Lung (tissue), 11 donors: ENCODE measurements at regions not wholly inside any gene's neighbourhood (a gene's known extent, or its start where the extent isn't known, plus 50 kb on each side); places are given as distances from the start of the nearest gene placed in this dataset.
A peak's percentile ranks its signal among the peaks of the same experiment; 100 is the strongest.

ENCODE experiments used
- ATAC-seq: fragments of 200-7000 bp; cut with Tn5 transposase; one replicate; pipeline ENCODE4 v1.9.1; 2020; ENCODE audit warnings: moderate number of reproducible peaks; ENCODE audit not compliant: insufficient read depth, low FRiP score
- DNase-seq, 3 donors: peaks; one replicate each; pipeline ENCODE4 v3.0.0-alpha.2; 2013 to 2017
- H3K27ac ChIP-seq, 2 donors: one replicate each; pipeline ENCODE4 v1.5.1; 2013; ENCODE audit warnings: mild to moderate bottlenecking in 2 of 2, moderate library complexity in 2 of 2, control low read depth in 1 of 2, inconsistent platforms in 1 of 2, low read depth in 1 of 2, low read length in 1 of 2
- H3K27me3 ChIP-seq, 3 donors: one replicate each; pipeline ENCODE4 v1.5.1; 2013; ENCODE audit warnings: low read length in 2 of 3; ENCODE audit not compliant: control insufficient read depth in 3 of 3, insufficient read depth in 3 of 3
- H3K36me3 ChIP-seq, 4 donors: one replicate each; pipeline ENCODE4 v1.5.1; 2013; ENCODE audit warnings: low read length in 4 of 4, mild to moderate bottlenecking in 1 of 4, moderate library complexity in 1 of 4; ENCODE audit not compliant: control insufficient read depth in 4 of 4, insufficient read depth in 4 of 4
- H3K4me1 ChIP-seq, 5 donors: one replicate each; pipeline ENCODE4 v1.5.1; 2013; ENCODE audit warnings: low read length in 5 of 5, mild to moderate bottlenecking in 2 of 5, moderate library complexity in 1 of 5; ENCODE audit not compliant: control insufficient read depth in 5 of 5, insufficient read depth in 5 of 5
- H3K4me3 ChIP-seq: one replicate; pipeline ENCODE4 v1.5.1; 2013; ENCODE audit warnings: mild to moderate bottlenecking, control low read depth, moderate library complexity
- H3K9ac ChIP-seq, 2 donors: one replicate each; pipeline ENCODE4 v1.5.1; 2013; ENCODE audit warnings: low read length in 2 of 2, control low read depth in 1 of 2; ENCODE audit not compliant: insufficient read depth in 1 of 2
- H3K9me3 ChIP-seq, 4 donors: one replicate each; pipeline ENCODE4 v1.5.1; 2013; ENCODE audit warnings: low read length in 3 of 4, mild to moderate bottlenecking in 1 of 4, moderate library complexity in 1 of 4; ENCODE audit not compliant: control insufficient read depth in 4 of 4, insufficient read depth in 3 of 4
- CTCF ChIP-seq: IDR thresholded peaks from 2 replicates; pipeline ENCODE4 v1.5.1; 2012; ENCODE audit warnings: mild to moderate bottlenecking; ENCODE audit errors: control extremely low read depth, extremely low read depth
- WGBS, 2 donors: extraction: QIAGEN DNeasy Blood & Tissue Kit; methylation state at CpG; one replicate each; pipeline ENCODE4 v1.1.7; 2013; 5-methylcytosine and 5-hydroxymethylcytosine counted together
- donor health status: control.
- donor health status: control.
- donor health status: Bipolar disorder and iron deficiency.
- donor health status: healthy.
- donor health status: DM: yes; HTN: yes; CAD: no.

- H3K9ac ChIP-seq, result no peak overlapping the region
- no peak for ATAC-seq
- H3K4me1 ChIP-seq, result peaks cover 0 to 4% (median 0%) of the 10 kb centered on the region in 5 donors
- no peaks in the 10 kb centered on the region for H3K9me3 ChIP-seq
- peak in 2 of 3 donors; percentile 11 to 32 for DNase-seq
- 68 to 80% methylated on average over 10 of the region's 10 CpGs for WGBS, 2 donors
- H3K27ac ChIP-seq, result no peak overlapping the region
- no peak for TF ChIP-seq CTCF
- H3K4me3 ChIP-seq, result no peak overlapping the region
- H3K27me3 ChIP-seq, result no peaks in the 10 kb centered on the region
- no peaks in the 10 kb centered on the region for H3K36me3 ChIP-seq
Observed at GRCh38 chr1:112793631-112794565, 78.8 kb upstream of the PPM1J start.

- H3K27me3 ChIP-seq, result no peaks in the 10 kb centered on the region
Observed at GRCh38 chr1:112791723-112792104, 76.6 kb upstream of the PPM1J start.

GRCh38 chr1:112790920-112791722 lies 76.0 kb upstream of the PPM1J start:
- WGBS, 2 donors, result 77 to 83% methylated on average over 10 of the region's 10 CpGs
- no peak overlapping the region for H3K4me3 ChIP-seq
- DNase-seq, result peak in 1 of 3 donors; percentile 8
- no peak for TF ChIP-seq CTCF
- no peak overlapping the region for H3K27ac ChIP-seq
- H3K9me3 ChIP-seq, result peaks cover 0 to 2% (median 0%) of the 10 kb centered on the region in 4 donors
- ATAC-seq, result no peak
- H3K4me1 ChIP-seq, result peaks cover 0 to 4% (median 0%) of the 10 kb centered on the region in 5 donors
- H3K27me3 ChIP-seq, result no peaks in the 10 kb centered on the region
- no peak overlapping the region for H3K9ac ChIP-seq
- H3K36me3 ChIP-seq, result no peaks in the 10 kb centered on the region

More at GRCh38 chr1:112791723-112792104, 76.6 kb upstream of the PPM1J start:
- TF ChIP-seq CTCF, result no peak
- ATAC-seq, result no peak
- H3K9me3 ChIP-seq, result peaks cover 0 to 2% (median 0%) of the 10 kb centered on the region in 4 donors
- H3K27ac ChIP-seq, result no peak overlapping the region
- H3K4me3 ChIP-seq, result no peak overlapping the region
- peaks cover 0 to 4% (median 0%) of the 10 kb centered on the region in 5 donors for H3K4me1 ChIP-seq
- 67 to 81% methylated on average over 3 of the region's 3 CpGs for WGBS, 2 donors
- no peaks in the 10 kb centered on the region for H3K36me3 ChIP-seq
- H3K9ac ChIP-seq, result no peak overlapping the region
- DNase-seq, result no peak
